SU-DHL-6 (cell line): ENCODE measurements at regions not wholly inside any gene's neighbourhood (a gene's known extent, or its start where the extent isn't known, plus 50 kb on each side); places are given as distances from the start of the nearest gene placed in this dataset.

Source experiments
- EZH2phosphoT487 ChIP-seq: fragments of 200-600 bp; sonication (generic), shearing (Covaris generic); conservative IDR thresholded peaks from 2 replicates; pipeline ENCODE4 v1.6.1; 2018; ENCODE audit warnings: mild to moderate bottlenecking, antibody characterized with exemption, low read length, moderate library complexity, mixed read lengths
- TF ChIP-seq, protein P1 (sequence below): fragments of 200-600 bp; sonication (generic); IDR thresholded peaks from one replicate; pipeline ENCODE4 v1.5.1; 2017; ENCODE audit warnings: antibody characterized with exemption, mild to moderate bottlenecking, low read length, moderate library complexity; ENCODE audit not compliant: insufficient read depth, poor library complexity, severe bottlenecking

DNA sequence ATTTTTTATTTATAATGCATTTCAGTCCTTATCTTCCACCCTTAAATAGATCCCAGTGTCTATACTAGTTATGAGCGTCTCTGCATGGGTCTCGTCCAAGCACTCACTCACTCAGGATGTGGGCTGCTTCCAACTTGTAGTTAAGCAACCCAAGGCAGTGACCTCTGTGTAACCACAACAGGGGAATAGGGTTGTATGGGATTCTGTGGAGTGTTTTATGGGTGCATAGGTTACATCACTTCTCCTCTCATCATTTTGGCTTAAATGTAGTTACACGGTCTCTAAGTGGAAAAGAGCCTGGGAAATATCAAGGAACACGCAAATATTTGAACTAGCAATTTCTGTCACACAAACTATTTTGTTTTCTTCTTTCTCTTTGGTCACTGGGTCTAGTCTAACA lies 931.0 kb downstream of the STIM2 start:
- TF ChIP-seq, protein P1, sequence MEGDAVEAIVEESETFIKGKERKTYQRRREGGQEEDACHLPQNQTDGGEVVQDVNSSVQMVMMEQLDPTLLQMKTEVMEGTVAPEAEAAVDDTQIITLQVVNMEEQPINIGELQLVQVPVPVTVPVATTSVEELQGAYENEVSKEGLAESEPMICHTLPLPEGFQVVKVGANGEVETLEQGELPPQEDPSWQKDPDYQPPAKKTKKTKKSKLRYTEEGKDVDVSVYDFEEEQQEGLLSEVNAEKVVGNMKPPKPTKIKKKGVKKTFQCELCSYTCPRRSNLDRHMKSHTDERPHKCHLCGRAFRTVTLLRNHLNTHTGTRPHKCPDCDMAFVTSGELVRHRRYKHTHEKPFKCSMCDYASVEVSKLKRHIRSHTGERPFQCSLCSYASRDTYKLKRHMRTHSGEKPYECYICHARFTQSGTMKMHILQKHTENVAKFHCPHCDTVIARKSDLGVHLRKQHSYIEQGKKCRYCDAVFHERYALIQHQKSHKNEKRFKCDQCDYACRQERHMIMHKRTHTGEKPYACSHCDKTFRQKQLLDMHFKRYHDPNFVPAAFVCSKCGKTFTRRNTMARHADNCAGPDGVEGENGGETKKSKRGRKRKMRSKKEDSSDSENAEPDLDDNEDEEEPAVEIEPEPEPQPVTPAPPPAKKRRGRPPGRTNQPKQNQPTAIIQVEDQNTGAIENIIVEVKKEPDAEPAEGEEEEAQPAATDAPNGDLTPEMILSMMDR = no peak
- no peak for TF ChIP-seq EZH2phosphoT487
